ENCODE measurements at regions not wholly inside any gene's neighbourhood (a gene's known extent, or its start where the extent isn't known, plus 50 kb on each side); places are given as distances from the start of the nearest gene placed in this dataset.

- no peak for DNase-seq (ENCODE audit: low spot score)
Observed at GRCh38 chrX:39638526-39638925, 459.2 kb downstream of the BCOR start.

DNA sequence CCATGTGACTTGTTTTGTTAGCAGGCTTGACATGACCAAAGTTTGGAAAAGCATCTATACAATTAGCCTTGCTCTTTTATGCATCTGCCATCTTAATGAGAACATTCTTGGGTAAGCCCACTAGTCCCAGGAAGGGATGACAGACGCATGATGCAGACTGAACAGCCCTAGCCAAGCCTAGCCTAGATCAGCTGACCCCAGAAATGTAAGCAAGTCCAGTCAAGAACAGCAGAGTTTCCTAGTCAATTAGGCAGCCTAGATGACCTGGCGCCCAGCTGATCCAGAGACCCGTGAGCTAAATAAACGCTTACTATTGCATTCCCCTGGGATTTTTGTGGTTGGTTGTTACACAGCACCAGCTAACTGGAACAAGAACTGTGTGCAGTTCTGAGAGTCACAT, 457.9 kb downstream of the BCOR start:
- no peak for DNase-seq (ENCODE audit: low spot score)

DNA sequence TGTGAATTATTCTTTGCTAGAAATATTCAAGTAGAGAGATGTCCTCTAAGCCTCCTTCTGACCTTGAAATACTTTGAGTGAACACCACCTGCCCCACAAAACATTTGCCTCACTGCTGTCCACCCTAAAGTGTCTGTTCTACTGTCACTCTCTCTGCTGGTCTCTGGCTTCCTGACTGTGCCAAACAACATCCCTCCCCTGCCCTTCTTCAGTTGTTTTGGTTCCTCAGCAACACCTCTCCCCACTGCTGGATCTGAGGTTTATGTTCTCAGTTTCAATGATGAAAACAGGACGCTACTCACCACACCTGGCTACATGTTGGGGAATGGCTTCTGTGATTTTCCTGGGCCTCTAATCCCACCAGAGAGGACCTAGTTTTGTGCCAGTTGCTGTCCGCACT, 456.9 kb downstream of the BCOR start:
- DNase-seq (ENCODE audit: low spot score) = no peak

DNA sequence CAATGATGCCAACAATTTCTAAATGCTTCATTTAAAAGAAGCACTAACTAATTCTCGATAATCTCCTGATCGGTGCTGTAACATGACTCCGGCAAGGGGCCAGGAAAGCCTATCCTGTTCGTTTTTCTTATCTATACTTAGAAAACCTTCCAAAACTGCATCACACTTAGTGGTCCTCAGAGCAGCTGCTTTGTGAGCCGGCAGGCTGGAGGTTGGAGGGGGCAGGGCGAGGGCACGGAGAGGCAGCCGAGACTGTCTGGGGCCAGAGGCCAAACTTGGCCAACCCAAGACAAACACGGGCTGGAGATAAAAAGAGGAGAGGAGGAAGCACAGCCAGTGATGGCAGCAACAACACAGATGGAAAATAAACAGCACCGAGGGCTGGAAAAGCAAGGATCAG, 455.7 kb downstream of the BCOR start:
- DNase-seq (ENCODE audit: low spot score) = no peak

GRCh38 chrX:39643550-39643949, 454.2 kb downstream of the BCOR start:
- DNase-seq (ENCODE audit: low spot score) = no peak

DNA sequence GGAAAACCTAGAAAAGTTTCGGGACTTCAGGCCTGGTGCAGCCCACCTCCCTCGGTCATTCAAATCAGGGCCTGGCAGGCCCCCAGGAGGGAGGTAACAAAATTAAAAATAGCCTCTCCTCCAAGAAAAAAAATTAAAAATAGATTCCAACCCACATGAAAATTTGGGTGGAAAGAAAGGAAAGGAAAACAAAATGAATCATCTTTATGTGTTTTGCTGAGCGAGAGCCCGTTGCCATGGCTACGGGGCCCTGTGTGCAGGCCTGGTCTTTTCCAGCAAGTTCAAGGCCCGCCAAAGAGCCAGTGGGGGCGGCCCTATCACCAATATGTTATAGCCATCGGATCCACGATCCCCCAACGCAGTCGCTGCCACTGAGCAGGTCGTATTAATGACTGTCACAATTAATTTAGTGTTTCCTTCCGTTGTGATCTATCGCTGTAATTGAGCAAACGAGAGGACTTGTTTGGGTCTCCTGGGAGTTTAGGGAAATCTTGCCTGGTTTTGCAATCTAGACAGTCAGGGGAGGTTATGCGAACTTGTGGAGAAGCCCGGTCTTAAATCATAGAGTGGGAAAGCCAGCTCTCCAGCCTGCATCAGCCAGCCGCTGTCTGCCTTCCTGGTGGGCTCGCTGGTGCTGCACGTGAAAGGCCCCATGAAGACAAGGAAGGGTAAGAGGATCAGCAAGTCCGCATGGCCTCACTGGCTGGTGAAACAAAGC, 452.4 kb downstream of the BCOR start:
- DNase-seq (ENCODE audit: low spot score) = no peak

DNA sequence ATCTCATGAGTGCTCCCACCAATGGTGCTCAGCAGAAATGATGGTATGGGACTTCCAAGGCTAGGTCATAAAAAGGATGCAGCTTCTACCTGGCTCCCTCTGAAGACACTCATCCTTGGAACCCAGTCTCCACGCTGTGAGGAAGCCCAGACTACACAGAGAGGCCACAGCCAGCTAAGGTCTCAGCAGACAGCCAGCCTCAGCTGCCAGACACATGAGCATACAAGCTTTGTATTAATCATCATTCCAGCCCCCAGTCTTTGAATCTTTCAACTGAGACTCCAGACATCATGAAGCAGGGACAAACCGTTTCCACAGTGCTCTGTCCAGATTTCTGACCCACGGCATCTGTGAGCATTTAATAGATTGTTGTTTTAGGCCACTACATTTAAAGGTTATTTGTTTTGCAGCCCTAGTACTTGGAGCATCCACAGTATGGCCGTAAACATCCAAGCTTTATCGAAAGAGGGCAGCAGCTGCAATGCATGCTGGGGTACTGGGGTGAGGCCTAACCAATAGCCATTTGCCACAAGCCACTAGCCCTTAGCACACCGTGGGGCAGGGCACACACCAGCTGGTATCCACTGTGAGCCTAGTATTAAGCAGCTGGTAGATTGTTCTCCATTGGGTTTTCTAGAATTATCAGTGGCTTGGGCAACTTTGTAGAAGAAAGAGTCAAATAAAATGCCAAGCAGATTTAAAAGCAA, 449.1 kb downstream of the BCOR start:
- DNase-seq (ENCODE audit: low spot score) = no peak

DNA sequence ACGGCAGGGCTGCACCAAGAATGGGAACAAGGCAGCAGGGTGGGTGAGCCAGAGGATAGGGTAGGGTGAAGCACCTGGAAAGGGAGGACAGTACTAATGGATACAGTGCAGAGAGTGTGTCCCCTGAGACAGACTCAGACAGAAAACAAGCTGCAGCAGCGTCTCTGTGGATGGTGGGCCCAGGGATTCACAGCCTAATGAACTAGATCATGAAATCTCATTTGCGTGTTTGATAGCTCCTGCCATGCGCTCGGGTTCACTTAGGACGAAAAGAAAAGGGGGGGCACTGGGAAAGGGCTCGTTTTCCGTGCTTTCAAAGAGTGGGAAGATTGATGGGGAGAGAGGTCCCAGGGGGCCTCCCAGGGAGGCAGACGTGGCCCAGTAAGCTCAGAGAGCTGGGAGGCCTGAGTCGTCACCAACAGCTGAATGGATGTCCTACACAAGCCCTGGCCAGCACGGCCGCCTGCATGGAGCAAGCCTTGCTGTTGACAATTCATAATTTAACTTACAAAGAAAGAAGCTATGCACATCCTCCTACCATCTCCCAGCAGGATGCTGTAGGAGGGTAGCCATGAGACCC, 446.9 kb downstream of the BCOR start:
- no peak for DNase-seq (ENCODE audit: low spot score)

DNA sequence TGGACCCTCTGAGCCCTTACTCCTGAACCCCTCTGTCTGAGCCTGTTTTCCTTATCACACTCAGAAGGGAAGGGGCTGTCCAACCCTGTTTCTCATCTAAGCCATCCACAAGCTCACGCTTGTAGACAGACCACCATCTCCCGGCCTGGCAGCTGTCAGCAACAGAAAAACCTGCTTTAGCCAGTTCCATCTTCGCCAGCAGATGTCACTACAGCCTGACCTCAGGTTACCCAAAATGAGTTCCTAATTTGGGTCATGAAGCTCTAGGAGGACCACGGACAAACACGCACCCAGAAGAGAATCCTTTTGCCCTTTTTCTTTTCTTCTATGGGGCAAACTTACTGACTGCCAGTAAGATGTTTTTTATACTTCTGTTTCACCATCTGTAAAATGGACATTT, 445.4 kb downstream of the BCOR start:
- no peak for DNase-seq (ENCODE audit: low spot score)

- no peak for DNase-seq (ENCODE audit: low spot score)
Observed at GRCh38 chrX:39653691-39654090, 444.1 kb downstream of the BCOR start.

DNA sequence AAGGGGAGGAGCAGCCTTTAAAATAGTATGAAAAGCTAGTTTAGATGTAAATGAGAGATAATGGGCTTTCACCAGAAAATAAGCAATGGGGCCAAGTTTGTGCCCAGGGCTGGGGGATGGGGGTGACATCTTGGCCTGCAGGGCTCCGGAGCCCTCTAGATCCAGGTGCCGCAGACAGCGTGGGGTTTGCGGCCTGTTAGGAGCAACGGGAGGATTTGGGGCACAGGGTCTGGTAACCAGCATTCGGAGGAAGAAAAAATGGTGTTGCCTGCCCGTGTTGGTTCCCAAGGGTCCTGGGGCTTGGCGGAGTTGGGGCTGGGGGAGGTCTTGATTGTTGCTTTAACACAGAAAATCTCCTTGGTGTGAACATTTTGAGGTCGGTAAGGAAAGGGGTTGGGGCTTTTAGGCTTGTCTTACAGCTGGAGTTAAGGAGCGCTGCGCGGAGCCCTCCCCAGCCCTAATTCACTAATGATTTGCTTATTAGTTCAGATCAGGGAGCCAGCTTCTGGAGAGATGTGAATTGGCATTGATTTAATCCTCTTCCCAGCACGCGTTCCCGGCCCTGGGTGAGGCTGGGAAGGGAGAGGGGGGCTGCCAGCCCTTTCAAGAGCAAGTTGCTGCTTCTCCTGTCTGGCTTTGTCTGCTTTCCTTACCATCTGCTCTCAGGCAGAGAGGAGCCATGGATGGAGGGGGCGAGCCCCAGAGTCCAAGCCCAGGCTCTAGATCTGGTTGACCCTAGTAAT, 443.4 kb downstream of the BCOR start:
- DNase-seq (ENCODE audit: low spot score) = no peak

GRCh38 chrX:39654952-39655351, 442.8 kb downstream of the BCOR start:
- no peak for DNase-seq (ENCODE audit: low spot score)

DNA sequence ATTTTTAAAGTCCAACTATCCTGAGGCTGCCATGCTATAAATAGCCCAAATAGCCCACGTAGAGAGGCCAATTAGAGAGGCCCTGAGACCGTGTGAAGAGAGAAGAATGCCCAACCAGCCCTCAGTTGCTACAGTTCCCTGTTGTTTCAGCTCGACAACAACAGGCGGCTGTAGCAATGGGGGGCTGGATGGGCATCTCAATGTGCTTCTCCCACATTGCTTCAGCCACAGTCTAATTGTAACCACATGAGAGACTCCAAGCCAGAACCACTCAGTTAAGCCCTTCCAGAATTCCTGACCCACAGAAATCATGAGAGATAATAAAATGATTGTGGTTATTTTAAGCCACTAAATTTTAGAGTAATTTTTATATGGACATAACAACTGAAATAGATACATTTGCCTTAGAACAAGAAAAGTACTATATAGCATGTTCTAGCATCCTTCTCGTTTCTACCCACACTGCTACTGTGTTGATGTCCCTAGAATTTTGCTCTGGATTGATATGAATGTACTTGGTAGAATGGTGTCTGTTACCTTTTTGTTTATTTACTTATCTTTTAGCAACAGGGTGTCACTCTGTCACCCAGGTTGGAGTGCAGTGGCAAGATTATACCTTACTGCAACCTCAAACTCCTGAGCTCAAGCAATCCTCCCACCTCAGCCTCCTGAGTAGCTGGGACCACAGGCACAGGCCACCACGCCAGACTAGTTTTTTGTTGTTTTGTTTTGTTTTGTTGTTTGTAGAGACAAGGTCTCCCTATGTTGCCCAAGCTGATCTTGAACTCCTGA, 436.4 kb downstream of the BCOR start:
- DNase-seq (ENCODE audit: low spot score) = no peak

- DNase-seq (ENCODE audit: low spot score) = no peak
Observed at GRCh38 chrX:39665830-39666518, 431.8 kb downstream of the BCOR start.

DNA sequence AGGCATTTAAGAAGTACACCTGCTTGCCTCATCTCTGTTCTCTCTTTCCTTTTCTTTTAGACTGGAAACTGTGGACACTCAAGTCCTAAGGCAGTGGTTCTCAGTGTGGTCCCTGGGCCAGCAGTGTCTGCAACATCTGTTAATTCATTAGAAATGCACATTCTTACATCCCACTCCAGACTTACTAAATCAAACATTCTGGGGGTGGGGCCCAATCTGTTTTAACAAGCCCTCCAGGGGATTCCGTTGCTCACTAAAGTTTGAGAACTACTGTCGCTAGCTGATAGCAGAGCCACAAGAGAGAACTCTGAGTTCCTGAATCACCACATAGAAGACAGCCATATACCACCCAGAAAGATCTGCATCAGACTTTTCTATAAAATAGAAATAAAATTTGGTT, 430.6 kb downstream of the BCOR start:
- DNase-seq (ENCODE audit: low spot score) = no peak

GRCh38 chrX:39667736-39668482, 429.8 kb downstream of the BCOR start:
- no peak for DNase-seq (ENCODE audit: low spot score)

DNA sequence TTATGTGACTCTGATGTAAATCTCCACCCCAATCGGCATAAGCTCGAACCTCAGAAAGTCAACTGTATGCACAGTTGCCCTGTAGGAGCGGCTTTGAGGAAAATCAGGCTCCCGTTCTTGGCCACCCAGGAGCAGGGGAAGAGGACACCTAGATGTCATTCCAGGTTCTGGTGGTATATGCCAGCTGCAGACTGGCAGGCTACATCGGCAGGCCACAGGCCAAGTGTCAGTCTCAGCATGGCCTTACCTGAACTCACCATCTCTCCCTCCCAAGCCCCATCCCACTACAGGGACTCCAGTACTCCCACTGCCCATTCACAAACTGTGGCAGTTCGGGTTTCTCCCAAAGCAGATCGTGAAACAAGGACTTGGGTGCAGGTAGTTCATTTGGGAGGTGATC, 428.1 kb downstream of the BCOR start:
- no peak for DNase-seq (ENCODE audit: low spot score)

DNA sequence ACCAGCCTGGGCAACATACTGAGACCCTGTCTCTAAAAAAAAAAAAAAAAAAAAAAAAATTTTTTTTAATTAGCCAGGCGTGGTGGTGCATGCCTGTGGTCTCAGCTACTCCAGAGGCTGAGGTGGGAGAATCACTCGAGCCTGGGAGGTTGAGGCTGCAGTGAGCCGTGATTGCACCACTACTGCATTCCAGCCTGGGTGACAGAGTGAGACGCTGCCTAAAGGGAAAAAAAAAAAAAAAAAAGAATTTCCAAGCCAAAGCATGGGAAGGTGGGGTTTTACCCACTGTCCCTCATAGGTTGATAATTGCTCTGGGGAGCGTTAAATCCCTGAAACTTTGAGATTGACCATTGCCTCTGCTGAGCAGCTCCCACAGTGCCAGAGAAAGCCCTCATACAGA, 427.5 kb downstream of the BCOR start:
- no peak for DNase-seq (ENCODE audit: low spot score)

DNA sequence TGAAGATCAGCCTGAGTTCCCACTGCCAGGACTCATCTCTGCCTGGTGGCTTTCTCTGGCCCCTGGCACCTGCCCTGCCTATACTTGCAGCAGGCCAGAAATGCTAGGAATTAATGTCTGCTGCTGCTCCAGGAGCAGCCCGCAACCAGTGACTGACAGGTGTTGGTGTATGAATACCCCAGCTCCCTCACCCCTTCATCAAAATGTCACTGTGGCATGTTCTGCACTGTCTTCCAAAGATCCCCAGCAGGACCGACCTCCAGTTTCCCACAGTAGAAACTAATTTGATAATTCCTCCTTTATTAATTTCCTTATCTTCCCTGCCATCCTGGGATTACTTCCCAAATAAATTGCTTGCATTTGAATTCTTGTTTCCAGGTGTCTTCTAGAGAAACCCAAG, 425.4 kb downstream of the BCOR start:
- DNase-seq (ENCODE audit: low spot score) = no peak

- no peak for DNase-seq (ENCODE audit: low spot score)
Observed at GRCh38 chrX:39674490-39675161, 423.1 kb downstream of the BCOR start.
